ENCODE measurements at regions not wholly inside any gene's neighbourhood (a gene's known extent, or its start where the extent isn't known, plus 50 kb on each side); places are given as distances from the start of the nearest gene placed in this dataset.

DNA sequence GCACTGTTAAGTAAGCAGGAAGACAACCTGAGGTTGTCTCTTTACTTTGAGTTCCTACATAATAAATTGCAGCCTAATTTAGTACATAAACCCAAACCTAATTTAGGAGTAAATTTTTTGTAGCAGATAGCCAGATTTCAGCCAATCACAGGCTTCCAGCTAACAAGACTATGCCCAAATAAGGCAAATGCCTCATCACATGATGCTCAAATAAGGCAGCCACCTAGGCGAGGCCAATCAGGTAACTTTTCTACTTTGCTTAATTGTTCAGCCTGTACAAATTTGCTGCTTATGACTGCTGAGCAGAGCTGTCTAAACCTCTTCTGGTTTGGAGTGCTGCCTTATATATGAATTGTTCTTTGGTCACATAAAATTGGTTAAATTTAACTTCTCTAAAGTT lies 1118.7 kb upstream of the TMEM132C start:
- 93 to 95% methylated on average over 1 of the region's 1 CpG for WGBS, 2 donors
- TF ChIP-seq, protein P1, sequence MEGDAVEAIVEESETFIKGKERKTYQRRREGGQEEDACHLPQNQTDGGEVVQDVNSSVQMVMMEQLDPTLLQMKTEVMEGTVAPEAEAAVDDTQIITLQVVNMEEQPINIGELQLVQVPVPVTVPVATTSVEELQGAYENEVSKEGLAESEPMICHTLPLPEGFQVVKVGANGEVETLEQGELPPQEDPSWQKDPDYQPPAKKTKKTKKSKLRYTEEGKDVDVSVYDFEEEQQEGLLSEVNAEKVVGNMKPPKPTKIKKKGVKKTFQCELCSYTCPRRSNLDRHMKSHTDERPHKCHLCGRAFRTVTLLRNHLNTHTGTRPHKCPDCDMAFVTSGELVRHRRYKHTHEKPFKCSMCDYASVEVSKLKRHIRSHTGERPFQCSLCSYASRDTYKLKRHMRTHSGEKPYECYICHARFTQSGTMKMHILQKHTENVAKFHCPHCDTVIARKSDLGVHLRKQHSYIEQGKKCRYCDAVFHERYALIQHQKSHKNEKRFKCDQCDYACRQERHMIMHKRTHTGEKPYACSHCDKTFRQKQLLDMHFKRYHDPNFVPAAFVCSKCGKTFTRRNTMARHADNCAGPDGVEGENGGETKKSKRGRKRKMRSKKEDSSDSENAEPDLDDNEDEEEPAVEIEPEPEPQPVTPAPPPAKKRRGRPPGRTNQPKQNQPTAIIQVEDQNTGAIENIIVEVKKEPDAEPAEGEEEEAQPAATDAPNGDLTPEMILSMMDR (IDR thresholded peaks at IDR 0.05; ENCODE audit: control extremely low read depth, extremely low read depth): no peak
- Histone ChIP-seq H3K4me1 (ENCODE audit: control insufficient read depth in 5 of 5, insufficient read depth in 5 of 5, low read length in 5 of 5) (peaks cover 0 to 6% (median 0%) of the 10 kb centered on the region in 5 donors), H3K9ac (ENCODE audit: insufficient read depth in 1 of 2, low read length in 2 of 2) (no peak overlapping the region), H3K9me3 (ENCODE audit: control insufficient read depth in 4 of 4, insufficient read depth in 3 of 4, low read length in 3 of 4) (peaks cover 0 to 6% (median 0%) of the 10 kb centered on the region in 4 donors), H3K4me3 (no peak overlapping the region), H3K36me3 (ENCODE audit: control insufficient read depth in 4 of 4, insufficient read depth in 4 of 4, low read length in 4 of 4) (no peaks in the 10 kb centered on the region), H3K27ac (ENCODE audit: low read depth in 1 of 2, low read length in 1 of 2) (no peak overlapping the region), H3K27me3 (ENCODE audit: control insufficient read depth in 3 of 3, insufficient read depth in 3 of 3, low read length in 2 of 3) (no peaks in the 10 kb centered on the region)
- no peak for DNase-seq
- no peak for ATAC-seq (ENCODE audit: insufficient read depth, low FRiP score)

GRCh38 chr12:127149226-127149964 lies 1117.6 kb upstream of the TMEM132C start:
- no peak overlapping the region for H3K9ac ChIP-seq (ENCODE audit: insufficient read depth in 1 of 2, low read length in 2 of 2)
- H3K27ac ChIP-seq (ENCODE audit: low read depth in 1 of 2, low read length in 1 of 2): no peak overlapping the region
- DNase-seq: no peak
- peaks cover 0 to 6% (median 0%) of the 10 kb centered on the region in 4 donors for H3K9me3 ChIP-seq (ENCODE audit: control insufficient read depth in 4 of 4, insufficient read depth in 3 of 4, low read length in 3 of 4)
- H3K27me3 ChIP-seq (ENCODE audit: control insufficient read depth in 3 of 3, insufficient read depth in 3 of 3, low read length in 2 of 3): no peaks in the 10 kb centered on the region
- no peak overlapping the region for H3K4me3 ChIP-seq
- H3K36me3 ChIP-seq (ENCODE audit: control insufficient read depth in 4 of 4, insufficient read depth in 4 of 4, low read length in 4 of 4): no peaks in the 10 kb centered on the region
- H3K4me1 ChIP-seq (ENCODE audit: control insufficient read depth in 5 of 5, insufficient read depth in 5 of 5, low read length in 5 of 5): peaks cover 0 to 6% (median 0%) of the 10 kb centered on the region in 5 donors
- no peak for ATAC-seq (ENCODE audit: insufficient read depth, low FRiP score)
- TF ChIP-seq, protein P1 (IDR thresholded peaks at IDR 0.05; ENCODE audit: control extremely low read depth, extremely low read depth): no peak
- WGBS, 2 donors: 71 to 84% methylated on average over 2 of the region's 2 CpGs

DNA sequence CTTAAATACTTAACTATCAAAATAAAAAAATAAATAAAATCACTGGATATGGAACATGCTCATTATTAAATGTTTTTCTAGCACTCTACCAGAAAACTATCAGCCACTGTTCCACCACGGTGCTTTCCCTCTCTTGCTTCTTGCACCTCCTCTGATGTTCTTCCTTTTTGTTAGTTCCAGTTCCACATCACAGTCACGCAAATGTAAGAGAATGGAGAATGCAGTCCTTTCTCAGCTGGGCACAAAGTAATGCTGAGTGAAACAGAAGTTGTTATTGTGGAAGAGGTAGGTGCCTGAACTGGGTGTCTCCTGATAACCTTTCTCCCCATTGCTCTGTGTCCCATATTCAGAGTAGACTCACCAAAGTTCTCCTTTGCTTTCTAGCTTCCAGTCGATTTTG lies 1116.9 kb upstream of the TMEM132C start:
- no peak overlapping the region for H3K9ac ChIP-seq (ENCODE audit: insufficient read depth in 1 of 2, low read length in 2 of 2)
- peaks cover 0 to 6% (median 0%) of the 10 kb centered on the region in 5 donors for H3K4me1 ChIP-seq (ENCODE audit: control insufficient read depth in 5 of 5, insufficient read depth in 5 of 5, low read length in 5 of 5)
- H3K27me3 ChIP-seq (ENCODE audit: control insufficient read depth in 3 of 3, insufficient read depth in 3 of 3, low read length in 2 of 3): no peaks in the 10 kb centered on the region
- ATAC-seq (ENCODE audit: insufficient read depth, low FRiP score) (no peak), DNase-seq (no peak)
- no peak overlapping the region for H3K4me3 ChIP-seq
- peaks cover 0 to 6% (median 0%) of the 10 kb centered on the region in 4 donors for H3K9me3 ChIP-seq (ENCODE audit: control insufficient read depth in 4 of 4, insufficient read depth in 3 of 4, low read length in 3 of 4)
- no peaks in the 10 kb centered on the region for H3K36me3 ChIP-seq (ENCODE audit: control insufficient read depth in 4 of 4, insufficient read depth in 4 of 4, low read length in 4 of 4)
- H3K27ac ChIP-seq (ENCODE audit: low read depth in 1 of 2, low read length in 1 of 2): no peak overlapping the region
- TF ChIP-seq, protein P1 (IDR thresholded peaks at IDR 0.05; ENCODE audit: control extremely low read depth, extremely low read depth): no peak
- WGBS, 2 donors: 59 to 68% methylated on average over 3 of the region's 3 CpGs
